Sigmoid colon (tissue), 3 donors: ENCODE measurements at regions not wholly inside any gene's neighbourhood (a gene's known extent, or its start where the extent isn't known, plus 50 kb on each side); places are given as distances from the start of the nearest gene placed in this dataset.

Source experiments
- CTCF ChIP-seq, 4 experiments: fragments of 450-650 bp in 3 of 4; fragments of 200-600 bp in 1 of 4; IDR thresholded peaks; one replicate each; pipeline ENCODE4 v1.5.1; 2016 to 2019; ENCODE audit warnings: antibody characterized with exemption in 4 of 4, mild to moderate bottlenecking in 3 of 4, moderate library complexity in 2 of 4
- POLR2A ChIP-seq, 2 donors: fragments of 450-650 bp; IDR thresholded peaks; one replicate each; pipeline ENCODE4 v1.6.1; 2016; ENCODE audit warnings: antibody characterized with exemption in 2 of 2, mild to moderate bottlenecking in 2 of 2, moderate library complexity in 2 of 2

GRCh38 chr13:48154671-48155070, 59.8 kb upstream of the MED4 start:
- TF ChIP-seq POLR2A (IDR thresholded peaks at IDR 0.05) (no peak), CTCF (IDR thresholded peaks at IDR 0.05) (no peak)
